Ureter (tissue), 1 donor: ENCODE measurements at regions not wholly inside any gene's neighbourhood (a gene's known extent, or its start where the extent isn't known, plus 50 kb on each side); places are given as distances from the start of the nearest gene placed in this dataset.
"Not testable (repeated sequence)": the region's sequence is repeated elsewhere in the genome, so short reads cannot be mapped to it uniquely, and the experiment has no call there.

Experiments
- DNase-seq: peaks from one replicate; pipeline ENCODE4 v3.0.0-alpha.2; 2020; ENCODE audit warnings: low spot score
- donor health status: DM: yes; HTN: yes; CAD: no.

DNA sequence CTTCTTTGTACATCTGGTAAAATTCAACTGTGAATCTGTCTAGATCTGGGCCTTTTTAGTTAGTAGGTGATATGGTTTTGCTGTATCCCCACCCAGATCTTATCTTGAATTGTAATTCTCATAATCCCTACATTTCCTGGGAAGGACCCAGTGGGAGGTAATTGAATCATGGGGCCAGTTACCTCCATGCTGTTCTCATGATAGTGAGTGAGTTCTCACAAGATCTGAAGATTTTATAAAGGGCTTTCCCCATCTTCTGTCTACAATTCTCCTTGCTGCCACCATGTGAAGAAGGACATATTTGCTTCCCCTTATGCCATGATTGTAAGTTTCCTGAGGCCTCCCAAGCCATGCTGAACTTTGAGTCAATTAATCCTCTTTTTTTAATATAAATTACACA, 410.4 kb upstream of the EPHA7 start:
- DNase-seq, result not testable (repeated sequence)

DNA sequence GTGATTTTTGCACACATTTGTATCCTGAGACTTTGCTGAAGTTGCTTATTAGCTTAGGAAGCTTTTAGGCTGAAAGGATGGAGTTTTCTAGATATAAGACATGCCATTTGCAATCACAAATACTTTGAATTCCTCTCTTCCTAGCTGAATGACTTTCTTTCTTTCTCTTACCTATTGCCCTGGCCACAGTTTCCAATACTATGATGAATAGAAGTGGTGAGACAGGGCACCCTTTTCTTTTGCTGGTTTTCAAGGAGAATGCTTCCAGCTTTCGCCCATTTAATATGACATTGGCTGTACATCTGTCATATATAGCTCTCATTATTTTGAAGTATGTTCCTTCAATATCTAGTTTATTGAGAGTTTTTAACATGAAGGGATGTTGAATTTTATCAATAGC, 409.6 kb upstream of the EPHA7 start:
- DNase-seq, result no peak

DNA sequence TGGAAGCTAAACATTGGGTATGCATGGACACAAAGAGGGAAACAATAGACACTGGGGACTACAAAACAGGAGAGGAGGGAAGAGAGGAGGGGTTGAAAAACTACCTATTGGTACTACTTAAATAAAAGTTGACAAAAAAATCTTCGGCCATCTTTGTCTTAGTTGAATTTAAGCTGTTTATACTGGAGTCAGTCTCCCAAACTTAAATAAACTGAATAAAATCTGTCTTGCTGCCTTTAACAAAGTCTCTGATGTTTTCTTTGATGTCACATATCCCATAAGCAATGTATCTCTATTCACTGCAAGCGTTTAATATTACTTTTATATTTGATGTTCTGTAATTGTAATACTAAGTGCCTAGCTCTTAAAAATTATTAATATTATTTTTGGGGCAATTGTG, 409.2 kb upstream of the EPHA7 start:
- DNase-seq, result no peak

DNA sequence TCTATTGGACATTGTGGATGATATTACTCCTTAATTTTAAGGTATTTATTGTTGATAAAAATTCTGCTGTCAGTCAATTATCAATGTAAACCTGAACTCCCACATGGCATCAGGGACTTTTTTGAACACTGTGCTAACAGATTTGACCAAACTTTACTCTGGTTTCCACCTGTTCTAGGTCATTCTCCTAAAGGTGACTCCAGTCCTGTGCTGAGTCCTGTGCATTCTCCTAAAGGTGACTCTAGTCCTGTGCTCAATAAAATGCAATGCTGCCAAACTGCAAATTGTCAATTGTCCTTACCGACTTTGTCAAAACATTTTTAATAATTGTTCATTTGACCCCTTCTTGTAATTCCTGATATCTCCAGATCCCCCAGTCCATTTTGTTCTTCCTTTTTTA, 408.4 kb upstream of the EPHA7 start:
- DNase-seq, result no peak

DNA sequence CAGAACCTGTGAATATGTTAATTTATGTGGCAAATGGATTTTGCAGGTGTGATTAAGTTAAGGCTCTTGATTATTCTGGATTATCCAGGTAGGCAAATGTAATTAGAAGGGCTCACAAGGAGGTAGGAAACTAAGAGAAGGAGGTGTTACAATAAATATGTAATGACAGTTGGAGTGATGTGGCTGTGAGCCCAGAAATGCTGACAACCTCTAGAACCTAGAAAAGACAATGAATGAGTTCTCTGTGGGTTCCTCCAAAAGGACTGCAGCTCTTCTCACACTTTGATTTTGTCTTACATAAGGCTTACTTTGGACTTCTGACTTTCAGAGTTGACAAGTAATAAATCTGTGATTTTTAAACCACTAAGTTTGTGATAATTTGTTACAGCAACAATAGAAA, 406.6 kb upstream of the EPHA7 start:
- DNase-seq, result no peak

DNA sequence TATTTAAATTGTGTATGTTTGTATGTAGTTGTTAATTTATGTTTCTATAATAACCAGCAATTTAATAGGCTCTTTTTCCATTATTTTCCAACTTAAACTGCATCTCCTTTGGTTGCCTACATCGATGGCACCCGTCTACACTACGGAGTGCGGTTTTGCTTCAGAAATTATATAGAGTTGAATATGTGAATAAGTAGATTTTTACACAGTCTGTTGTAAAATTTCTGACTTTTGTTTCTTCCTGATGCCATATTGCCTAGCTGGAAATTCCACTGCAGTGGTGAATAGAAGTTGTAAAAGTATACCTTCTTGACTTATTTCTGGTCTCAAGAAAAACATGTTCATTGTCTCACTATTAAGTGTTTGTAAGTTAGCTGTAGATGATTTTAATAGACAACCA, 404.1 kb upstream of the EPHA7 start:
- no peak for DNase-seq

DNA sequence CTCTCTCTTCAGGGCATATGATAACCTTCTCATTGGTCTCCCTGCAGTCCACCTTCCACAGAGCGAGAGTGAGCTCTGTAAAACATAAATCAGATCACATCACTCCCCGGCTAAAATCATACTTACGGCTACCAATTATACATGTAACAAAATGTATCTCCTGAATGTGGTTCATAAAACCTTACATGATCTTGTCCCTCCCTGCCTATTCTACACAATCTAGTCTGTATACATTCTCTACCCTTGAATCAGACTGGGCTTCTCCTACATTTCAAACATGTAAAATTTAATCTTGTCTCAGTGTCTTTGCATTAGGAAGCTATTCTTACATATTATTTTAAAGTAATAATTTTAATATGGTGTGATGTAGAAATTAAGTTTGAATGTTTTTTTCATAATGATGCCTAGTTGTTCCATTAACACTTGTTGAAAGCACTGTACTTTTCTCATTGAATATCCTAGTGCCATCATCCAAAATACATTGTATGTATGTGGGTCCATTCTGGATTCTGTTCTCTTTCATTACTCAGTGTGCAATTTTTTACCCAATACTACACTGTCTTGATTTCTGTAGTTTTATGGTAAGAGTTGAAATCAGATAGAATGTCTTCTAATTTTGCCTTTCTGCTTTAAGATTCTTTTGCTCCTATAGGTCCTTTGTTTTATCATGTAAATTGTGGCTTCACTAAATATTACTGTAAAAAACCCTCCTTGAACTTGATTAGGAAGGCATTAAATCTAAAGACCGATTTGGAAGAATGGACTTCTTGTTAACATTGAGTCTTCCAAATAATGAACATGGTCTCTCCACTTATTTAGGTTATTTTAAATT, 403.3 kb upstream of the EPHA7 start:
- no peak for DNase-seq

DNA sequence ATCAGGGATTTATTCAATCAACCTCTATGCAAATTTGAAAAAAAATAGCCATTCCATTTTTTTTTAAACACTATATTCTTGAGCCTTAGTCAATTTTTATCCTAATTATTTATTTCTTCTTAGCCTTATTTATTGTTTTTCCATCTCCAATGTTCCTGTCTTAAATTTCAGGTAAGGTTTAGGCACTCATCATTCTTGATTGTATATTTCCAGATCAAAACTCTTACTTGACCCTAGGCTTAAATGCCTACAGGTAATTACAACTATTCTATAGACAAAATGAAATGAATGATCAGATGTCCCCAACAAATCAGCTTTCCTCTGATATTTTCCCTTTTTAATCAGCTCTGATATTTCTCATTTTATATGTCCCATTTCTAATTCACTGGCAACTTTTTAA, 402.6 kb upstream of the EPHA7 start:
- DNase-seq, result no peak

DNA sequence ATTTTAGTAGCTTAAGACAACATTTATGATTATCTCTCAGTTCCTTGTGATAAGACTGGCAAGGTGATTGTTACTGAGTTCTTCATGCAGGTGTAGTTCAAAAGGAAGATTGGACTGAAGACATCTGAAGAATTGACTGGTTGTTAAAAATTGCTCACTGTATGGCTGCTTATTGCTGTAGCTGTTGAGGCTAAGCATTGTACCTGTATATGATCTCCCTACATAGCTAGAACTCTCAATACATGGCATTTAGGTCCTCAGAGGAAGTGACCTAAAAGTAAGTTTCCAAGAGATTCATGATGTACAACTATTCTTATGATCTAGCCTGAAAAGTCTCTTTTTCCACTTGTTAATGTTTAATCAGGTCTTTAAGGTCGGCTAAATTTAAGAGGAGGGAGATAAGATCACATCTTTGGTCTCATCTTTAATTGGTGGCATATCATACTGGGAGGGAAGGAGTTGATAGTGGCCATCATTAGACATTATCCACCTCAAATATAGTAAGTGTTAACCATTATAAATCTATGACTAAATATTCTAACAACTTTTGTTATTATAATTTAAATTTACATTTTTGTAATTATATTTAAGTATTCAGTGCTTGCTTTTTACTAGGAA, 401.2 kb upstream of the EPHA7 start:
- no peak for DNase-seq

DNA sequence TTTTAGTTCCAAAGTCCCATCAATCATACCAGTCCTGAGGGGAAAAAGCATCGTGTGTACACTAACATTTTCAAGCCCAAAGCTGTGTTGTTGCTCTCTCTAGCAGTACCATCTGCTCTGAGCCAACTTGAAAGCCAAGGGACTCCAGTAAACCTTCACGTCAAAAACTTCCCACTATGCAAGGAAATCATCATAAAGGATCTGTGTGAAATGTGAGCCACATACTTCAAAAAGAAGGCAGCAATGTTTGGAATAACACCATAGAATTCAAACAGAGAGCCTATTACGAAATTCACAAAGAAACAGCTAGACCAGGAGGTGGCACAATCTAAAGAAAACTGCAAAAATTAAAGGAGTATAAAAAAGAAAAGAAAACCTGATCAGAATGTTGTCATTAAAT, 399.8 kb upstream of the EPHA7 start:
- DNase-seq, result no peak

DNA sequence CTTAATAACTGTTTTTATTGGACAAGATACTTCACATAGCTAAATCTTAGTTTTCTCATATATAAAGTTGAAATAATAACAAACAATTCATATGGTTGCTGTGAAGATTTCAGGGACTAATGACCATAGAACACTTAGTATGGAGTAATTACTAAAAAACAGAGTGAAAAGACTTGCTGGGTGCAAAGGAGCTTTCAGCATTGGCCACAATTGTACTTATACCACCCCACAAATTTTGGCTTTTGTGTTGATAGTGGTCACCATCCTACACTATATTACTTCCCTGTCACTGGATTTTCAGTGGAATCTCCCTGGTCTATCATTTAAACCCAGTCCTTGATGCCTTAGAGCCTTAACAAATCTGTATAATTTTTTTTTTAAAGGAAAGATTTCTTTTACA, 398.6 kb upstream of the EPHA7 start:
- DNase-seq, result no peak

DNA sequence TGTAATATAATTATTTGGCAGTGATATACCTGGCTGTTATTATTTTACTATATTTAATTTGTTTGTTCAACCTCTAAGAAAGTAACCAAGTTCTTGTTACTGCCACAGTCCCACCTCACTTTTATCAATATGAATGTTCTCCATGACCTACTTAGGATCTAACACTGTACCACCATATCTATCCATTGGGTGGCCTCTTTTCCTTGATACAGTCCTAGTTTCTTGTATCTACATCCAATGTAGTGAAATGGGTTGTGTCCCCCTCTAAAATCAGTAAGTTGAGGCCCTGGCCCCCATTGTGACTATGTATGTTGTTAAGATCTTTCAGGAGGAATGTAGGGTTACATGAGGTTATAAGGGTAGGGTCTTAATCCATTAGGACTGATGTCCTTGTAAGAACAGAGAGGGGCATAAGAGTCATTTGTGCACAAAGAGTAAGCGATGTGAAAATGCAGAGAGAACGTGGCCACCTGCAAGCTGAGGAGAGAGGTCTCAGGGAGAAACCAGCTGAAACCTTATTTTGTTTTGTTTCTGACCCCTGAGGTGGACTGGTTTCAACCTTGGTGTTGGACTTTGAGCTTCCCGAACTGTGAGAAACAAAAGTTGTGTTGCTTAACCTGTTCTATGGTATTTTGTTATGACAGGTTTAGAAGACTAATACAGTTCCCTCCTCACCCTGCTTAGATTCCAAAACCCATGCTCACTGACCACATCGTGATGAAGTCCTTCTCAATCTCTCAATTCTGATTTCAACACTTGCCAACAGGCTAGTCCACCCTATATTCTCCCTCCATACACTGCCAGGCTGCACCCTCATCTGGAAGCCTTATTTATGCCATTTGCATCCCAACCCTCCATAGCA, 387.3 kb upstream of the EPHA7 start:
- DNase-seq, result no peak

DNA sequence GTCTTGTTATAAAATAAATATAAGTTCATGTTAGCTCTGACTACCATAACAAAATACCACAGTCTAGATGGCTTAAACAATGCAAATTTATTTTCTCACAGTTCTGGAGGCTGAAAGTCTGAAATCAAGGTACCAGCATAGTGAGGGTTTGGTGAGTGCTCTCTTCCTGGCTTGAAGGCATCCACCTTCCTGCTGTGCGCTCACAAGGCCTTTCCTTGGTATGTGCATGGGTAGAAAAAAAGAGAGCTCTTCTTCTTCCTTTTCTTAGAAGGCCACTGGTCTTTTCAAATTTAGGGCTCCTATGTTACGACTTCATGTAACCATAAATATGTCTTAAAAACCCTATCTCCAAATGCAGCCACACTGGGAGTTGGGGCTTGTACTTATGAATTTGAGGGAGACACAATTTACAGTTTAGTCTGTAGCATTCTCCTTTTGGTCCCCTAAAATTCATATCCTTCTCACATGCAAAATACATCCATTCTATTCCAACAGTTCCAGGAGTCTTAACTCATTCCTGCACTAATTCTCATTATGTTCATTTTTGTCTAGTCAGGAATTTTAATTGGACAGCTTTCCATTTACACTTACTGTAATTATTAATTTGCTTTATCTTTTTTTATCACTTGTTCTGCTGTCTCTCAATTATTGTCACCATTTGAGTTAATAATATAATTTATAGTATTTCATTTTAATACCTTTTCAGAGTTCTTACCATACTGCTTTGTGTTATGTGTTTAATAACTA, 381.9 kb upstream of the EPHA7 start:
- no peak for DNase-seq

DNA sequence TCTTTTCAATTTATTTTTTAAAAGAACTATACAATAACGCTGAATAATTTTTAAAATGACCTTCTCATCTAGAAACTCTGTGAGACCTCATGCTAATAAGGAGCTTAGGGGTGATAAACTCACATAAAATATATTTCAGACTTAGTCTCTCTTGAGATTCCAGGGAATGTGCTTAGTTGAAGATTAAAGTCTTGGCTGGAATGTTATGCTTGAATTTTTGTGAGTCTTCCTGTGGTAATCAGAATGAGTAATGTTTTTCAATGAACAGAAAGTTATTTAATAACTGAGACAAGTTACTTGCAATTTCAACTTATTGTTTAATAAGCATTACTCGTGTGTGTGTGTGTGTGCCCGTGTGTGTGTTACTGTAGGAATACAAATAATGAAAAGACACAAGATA, 379.9 kb upstream of the EPHA7 start:
- DNase-seq, result no peak

DNA sequence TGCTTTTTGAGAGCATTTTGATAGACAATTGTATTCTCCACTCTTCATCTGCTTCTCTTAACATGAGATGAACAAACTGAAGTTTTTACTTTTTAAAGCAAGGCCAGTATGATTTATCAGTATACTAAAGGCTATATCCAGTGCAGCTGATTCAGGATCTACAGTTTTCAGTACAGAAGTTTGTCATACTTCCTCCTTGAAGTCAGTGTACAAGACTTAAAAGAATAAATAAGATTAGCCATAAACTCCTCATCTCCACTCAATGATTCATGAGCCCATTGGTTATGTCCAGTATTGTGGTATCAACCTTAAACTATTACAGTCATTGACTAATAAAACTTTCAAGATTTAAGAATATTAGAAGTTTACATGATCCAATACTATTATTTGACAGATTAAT, 374.8 kb upstream of the EPHA7 start:
- DNase-seq, result no peak

DNA sequence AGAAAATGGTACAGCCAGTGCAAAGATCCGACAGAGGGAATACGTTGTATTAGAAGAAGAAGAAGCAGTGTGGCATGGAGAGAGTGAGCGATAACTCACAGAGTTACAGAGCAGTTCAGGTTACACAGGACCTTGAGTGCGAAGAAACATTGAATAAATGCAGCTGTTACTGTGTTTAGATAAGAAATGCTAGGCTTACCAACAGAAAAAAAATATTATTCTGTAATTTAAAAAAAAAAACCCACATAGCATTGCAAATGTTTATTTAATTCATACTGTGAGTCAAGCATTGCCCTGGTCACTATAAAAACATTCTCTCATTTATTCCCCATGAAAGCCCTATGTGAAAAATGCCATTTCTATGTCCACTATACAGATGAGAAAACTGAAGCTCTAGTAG, 373.4 kb upstream of the EPHA7 start:
- DNase-seq, result no peak

DNA sequence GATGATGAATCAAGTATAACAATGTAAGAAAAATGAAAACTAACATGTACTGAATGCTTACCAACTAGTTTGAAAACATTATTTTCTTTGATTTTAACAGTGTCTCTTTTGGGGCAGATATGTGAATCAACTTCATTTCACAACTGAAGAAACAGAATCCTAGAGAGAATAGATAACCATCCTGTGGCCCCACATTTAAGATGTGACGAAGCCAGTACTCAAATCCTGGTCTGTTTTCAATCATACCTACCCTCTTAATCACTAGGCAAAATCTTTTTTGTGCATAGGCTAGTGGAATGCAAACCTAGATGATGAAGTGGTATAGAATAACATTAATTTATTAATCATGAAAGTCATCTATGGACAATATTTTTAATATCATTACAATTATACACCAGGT, 371.6 kb upstream of the EPHA7 start:
- DNase-seq, result no peak

DNA sequence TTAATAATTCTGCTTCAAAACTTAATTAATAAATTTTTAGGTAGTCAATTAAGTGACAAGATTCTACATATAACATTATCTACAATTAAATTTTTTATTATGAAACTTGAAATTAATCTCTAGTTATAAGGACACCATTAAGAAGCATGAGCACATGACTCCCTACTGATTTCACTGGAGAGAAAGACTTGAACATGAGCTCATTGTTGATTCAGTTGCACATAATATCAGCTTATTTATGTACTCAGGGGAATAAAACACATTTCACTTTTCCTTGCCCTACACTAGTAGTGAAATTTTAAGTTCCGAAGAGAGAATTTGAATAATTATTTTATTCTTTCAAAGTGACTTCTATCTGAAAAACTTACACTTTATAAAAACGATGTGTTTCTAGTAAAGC, 370.2 kb upstream of the EPHA7 start:
- no peak for DNase-seq

DNA sequence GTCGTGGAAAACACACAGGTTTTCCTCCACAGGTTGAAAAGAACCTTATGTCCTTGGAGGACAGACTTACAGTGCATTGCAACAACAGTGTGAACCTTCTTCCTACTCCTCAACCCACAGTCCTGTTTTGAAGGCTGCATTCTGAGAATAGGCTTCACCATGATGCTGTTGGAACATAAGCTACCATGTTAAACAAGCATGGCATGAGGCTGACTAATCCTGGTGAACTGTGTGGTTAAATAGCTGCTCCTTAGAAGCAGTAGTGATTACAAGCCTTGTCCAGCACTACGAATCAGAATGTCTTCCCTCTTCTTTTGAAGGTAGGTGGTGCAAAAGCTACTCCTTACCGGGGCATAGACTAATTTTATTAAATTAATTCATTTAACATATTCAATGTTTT, 368.5 kb upstream of the EPHA7 start:
- DNase-seq, result no peak

DNA sequence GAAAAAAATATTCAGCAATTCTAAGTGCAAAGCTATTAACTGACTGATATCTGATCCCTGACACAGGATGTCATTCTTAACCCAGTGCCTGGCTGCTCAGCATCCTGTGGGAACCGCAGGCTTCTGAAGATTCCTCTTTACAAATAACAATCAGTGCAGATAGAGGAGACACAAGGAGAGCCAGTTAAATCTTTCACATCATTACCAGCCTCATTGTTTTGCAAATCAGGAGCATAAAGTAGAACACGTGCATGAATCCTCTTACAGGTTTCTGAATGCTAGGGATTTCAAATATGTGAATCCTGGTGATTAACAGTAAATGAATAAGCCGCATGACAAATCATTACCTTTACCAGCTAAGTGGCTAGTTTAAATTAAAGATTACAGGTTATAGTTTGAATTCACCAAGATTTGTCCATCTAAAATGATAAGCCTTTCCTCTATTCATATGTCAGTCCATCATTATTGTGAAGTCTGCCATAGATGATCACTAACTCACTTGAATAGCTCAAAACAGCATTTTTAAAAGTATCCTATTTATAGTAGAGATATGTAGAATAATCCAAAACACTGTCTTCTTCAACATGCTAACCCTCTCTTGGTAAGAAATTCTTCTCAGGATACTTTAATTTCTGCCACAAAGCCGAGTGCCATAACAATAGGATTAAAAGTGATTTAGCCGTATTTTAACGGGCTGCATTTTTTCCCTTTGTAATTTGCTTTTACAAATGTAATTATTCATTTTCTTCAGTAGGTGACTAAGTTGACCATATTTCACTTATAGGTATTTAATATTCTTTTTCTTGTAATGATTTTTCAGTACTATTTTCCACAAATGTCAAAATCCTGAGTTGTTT, 367.3 kb upstream of the EPHA7 start:
- DNase-seq, result no peak

DNA sequence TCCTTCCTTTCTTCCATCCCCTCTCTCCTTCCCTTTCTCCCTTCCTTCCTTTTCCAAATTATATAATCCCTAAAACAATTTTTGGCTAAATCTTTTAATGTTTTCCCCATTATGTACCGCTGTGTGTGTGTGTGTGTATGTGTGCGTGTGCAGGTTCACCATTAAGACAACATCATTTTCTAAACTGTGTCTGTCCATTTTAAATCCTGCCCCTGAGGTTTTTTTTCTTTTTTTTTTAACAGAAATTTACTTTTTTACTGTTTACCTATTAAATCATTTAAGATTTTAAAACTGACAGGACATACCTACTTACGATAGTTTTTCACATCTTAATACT, 366.3 kb upstream of the EPHA7 start:
- DNase-seq, result no peak
